Testis (tissue), 2 donors: ENCODE measurements at regions not wholly inside any gene's neighbourhood (a gene's known extent, or its start where the extent isn't known, plus 50 kb on each side); places are given as distances from the start of the nearest gene placed in this dataset.

Experiments used
- DNase-seq: peaks from one replicate; pipeline ENCODE4 v3.0.0-alpha.2; 2019
- H3K27ac ChIP-seq, 2 donors: fragments of 200-600 bp; sonication (generic); one replicate each; pipeline ENCODE4 v1.5.1; 2019
- H3K27me3 ChIP-seq: fragments of 200-600 bp; sonication (generic); one replicate; pipeline ENCODE4 v1.5.1; 2019
- H3K36me3 ChIP-seq: fragments of 200-600 bp; sonication (generic); one replicate; pipeline ENCODE4 v1.5.1; 2017; ENCODE audit warnings: low read depth; ENCODE audit errors: missing control alignments
- H3K4me1 ChIP-seq: fragments of 200-600 bp; sonication (generic); one replicate; pipeline ENCODE4 v1.5.1; 2019
- H3K4me3 ChIP-seq, 2 donors: fragments of 200-600 bp; sonication (generic); one replicate each; pipeline ENCODE4 v1.5.1; 2017 to 2019
- H3K9me3 ChIP-seq: fragments of 200-600 bp; sonication (generic); one replicate; pipeline ENCODE4 v1.5.1; 2017
- CTCF ChIP-seq, 3 experiments: fragments of 450-650 bp in 2 of 3; fragments of 200-600 bp in 1 of 3; sonication (generic) in 1 of 3; IDR thresholded peaks; one replicate each; pipeline ENCODE4 v1.5.1; 2016 to 2019; ENCODE audit warnings: antibody characterized with exemption in 3 of 3, mild to moderate bottlenecking in 2 of 3, moderate library complexity in 1 of 3
- POLR2A ChIP-seq: fragments of 450-650 bp; IDR thresholded peaks from one replicate; pipeline ENCODE4 v1.6.1; 2017; ENCODE audit warnings: antibody characterized with exemption, mild to moderate bottlenecking, moderate library complexity
- WGBS, 2 donors: methylation state at CpG; one replicate each; pipeline ENCODE4 v1.1.5; 2018; 5-methylcytosine and 5-hydroxymethylcytosine counted together
- intact Hi-C: fragments of 100-400 bp; cut with DNase I; formaldehyde crosslinking; loops from one replicate; pipeline ENCODE4 v1.15.1; 2023; ENCODE audit warnings: low total_unique reads

GRCh38 chr2:8534386-8534728 lies 147.5 kb upstream of the ID2 start:
- intact Hi-C loops: no loop called here
- Histone ChIP-seq H3K4me3 (no peak overlapping the region), H3K27me3 (no peaks in the 10 kb centered on the region), H3K36me3 (no peaks in the 10 kb centered on the region), H3K27ac (no peak overlapping the region), H3K4me1 (peaks cover 10% of the 10 kb centered on the region), H3K9me3 (no peaks in the 10 kb centered on the region)
- WGBS, 2 donors: 81 to 100% methylated on average over 2 to 12 of the region's 12 CpGs
- DNase-seq: no peak
- no peak for TF ChIP-seq CTCF (IDR thresholded peaks at IDR 0.05)

GRCh38 chr2:8534729-8535468 lies 147.0 kb upstream of the ID2 start:
- peaks cover 10% of the 10 kb centered on the region for H3K4me1 ChIP-seq
- 70 to 80% methylated on average over 14 to 15 of the region's 15 CpGs for WGBS, 2 donors
- peak; percentile 59 for DNase-seq
- TF ChIP-seq POLR2A (no peak), CTCF (IDR thresholded peaks at IDR 0.05) (no peak)
- H3K4me3 ChIP-seq: no peak overlapping the region
- H3K27ac ChIP-seq: no peak overlapping the region
- H3K36me3 ChIP-seq: no peaks in the 10 kb centered on the region
- no peaks in the 10 kb centered on the region for H3K9me3 ChIP-seq
- H3K27me3 ChIP-seq: no peaks in the 10 kb centered on the region
- intact Hi-C loops: no loop called here

GRCh38 chr2:8535469-8535795 lies 146.4 kb upstream of the ID2 start:
- WGBS, 2 donors: 77 to 90% methylated on average over 8 to 9 of the region's 9 CpGs
- Histone ChIP-seq H3K27me3 (no peaks in the 10 kb centered on the region), H3K36me3 (no peaks in the 10 kb centered on the region), H3K27ac (no peak overlapping the region), H3K4me1 (peaks cover 10% of the 10 kb centered on the region), H3K4me3 (no peak overlapping the region), H3K9me3 (no peaks in the 10 kb centered on the region)
- TF ChIP-seq POLR2A (no peak), CTCF (IDR thresholded peaks at IDR 0.05) (no peak)
- intact Hi-C loops: no loop called here
- no peak for DNase-seq

- no peak for TF ChIP-seq POLR2A
- TF ChIP-seq CTCF (IDR thresholded peaks at IDR 0.05): no peak
- Histone ChIP-seq H3K9me3 (no peaks in the 10 kb centered on the region), H3K27ac (no peak overlapping the region), H3K36me3 (no peaks in the 10 kb centered on the region), H3K4me1 (peaks cover 10% of the 10 kb centered on the region), H3K4me3 (no peak overlapping the region), H3K27me3 (no peaks in the 10 kb centered on the region)
- intact Hi-C loops: no loop called here
- 76 to 78% methylated on average over 15 to 19 of the region's 19 CpGs for WGBS, 2 donors
- no peak for DNase-seq
These were observed 145.8 kb upstream of the ID2 start for GRCh38 chr2:8535821-8536685.
